DOHH2 (cell line): ENCODE measurements at regions not wholly inside any gene's neighbourhood (a gene's known extent, or its start where the extent isn't known, plus 50 kb on each side); places are given as distances from the start of the nearest gene placed in this dataset.

Experiments
- H3F3A ChIP-seq: fragments of 200-600 bp; sonication (generic), shearing (Covaris generic); 2 replicates; pipeline ENCODE4 v1.6.0; 2016; ENCODE audit warnings: antibody characterized with exemption, mild to moderate bottlenecking; ENCODE audit not compliant: control insufficient read depth, insufficient read depth
- H3K27ac ChIP-seq: fragments of 200-600 bp; sonication (generic); 2 replicates; pipeline ENCODE4 v1.5.1; 2014; ENCODE audit warnings: low read depth, mild to moderate bottlenecking, low read length, moderate library complexity
- H3K27me3 ChIP-seq: fragments of 200-600 bp; sonication (generic); 2 replicates; pipeline ENCODE4 v1.6.1; 2014; ENCODE audit warnings: mild to moderate bottlenecking, low read length, mixed read lengths; ENCODE audit not compliant: control insufficient read depth
- H3K36me3 ChIP-seq: fragments of 200-600 bp; sonication (generic); 2 replicates; pipeline ENCODE4 v1.6.1; 2014; ENCODE audit warnings: mild to moderate bottlenecking, low read length, moderate library complexity, mixed read lengths; ENCODE audit not compliant: control insufficient read depth
- H3K4me1 ChIP-seq: fragments of 200-600 bp; sonication (generic); 2 replicates; pipeline ENCODE4 v1.6.1; 2014; ENCODE audit warnings: mild to moderate bottlenecking, low read length, mixed read lengths; ENCODE audit not compliant: control insufficient read depth
- H3K4me2 ChIP-seq: fragments of 200-600 bp; sonication (generic); 2 replicates; pipeline ENCODE4 v1.6.0; 2014; ENCODE audit warnings: mild to moderate bottlenecking, low read length, moderate library complexity
- H3K4me3 ChIP-seq: fragments of 200-600 bp; sonication (generic); 2 replicates; pipeline ENCODE4 v1.5.1; 2014; ENCODE audit warnings: mild to moderate bottlenecking, low read length, mixed read lengths
- H3K79me2 ChIP-seq: fragments of 200-600 bp; sonication (generic); 2 replicates; pipeline ENCODE4 v1.6.1; 2014; ENCODE audit warnings: mild to moderate bottlenecking, low read length, mixed read lengths; ENCODE audit not compliant: control insufficient read depth
- H3K9me2 ChIP-seq: fragments of 200-600 bp; sonication (generic); replicated peaks from 2 replicates; pipeline ENCODE4 v1.6.1; 2014; ENCODE audit warnings: mild to moderate bottlenecking, low read length, mixed read lengths; ENCODE audit not compliant: control insufficient read depth
- H3K9me3 ChIP-seq: fragments of 200-600 bp; sonication (generic); 2 replicates; pipeline ENCODE4 v1.6.1; 2014; ENCODE audit warnings: antibody characterized with exemption, low read length, mixed read lengths; ENCODE audit not compliant: control insufficient read depth, insufficient read depth
- H4K20me1 ChIP-seq: fragments of 200-600 bp; sonication (generic); 2 replicates; pipeline ENCODE4 v1.6.0; 2014; ENCODE audit warnings: low read depth, mild to moderate bottlenecking, antibody characterized with exemption, low read length, moderate library complexity; ENCODE audit not compliant: control insufficient read depth, insufficient read depth
- CTCF ChIP-seq: fragments of 200-600 bp; sonication (generic); IDR thresholded peaks from one replicate; pipeline ENCODE4 v1.5.1; 2014; ENCODE audit warnings: antibody characterized with exemption, mild to moderate bottlenecking, low read depth, low read length; ENCODE audit not compliant: poor library complexity, severe bottlenecking
- EZH2phosphoT487 ChIP-seq: fragments of 200-600 bp; sonication (generic); IDR thresholded peaks from 2 replicates; pipeline ENCODE4 v1.6.1; 2017; ENCODE audit warnings: borderline replicate concordance, mild to moderate bottlenecking, antibody characterized with exemption, low read length, moderate library complexity, mixed read lengths

GRCh38 chr6:148242180-148242579 lies 100.5 kb upstream of the SASH1 start:
- no peak overlapping the region for H3K4me2 ChIP-seq
- no peak for TF ChIP-seq EZH2phosphoT487
- TF ChIP-seq CTCF: no peak
- H3K9me2 ChIP-seq: no peaks in the 10 kb centered on the region
- H3K79me2 ChIP-seq: no peaks in the 10 kb centered on the region
- no peak overlapping the region for H3K4me3 ChIP-seq
- no peaks in the 10 kb centered on the region for H3K4me1 ChIP-seq
- H3F3A ChIP-seq: no peaks in the 10 kb centered on the region
- H3K27ac ChIP-seq: no peak overlapping the region
- no peaks in the 10 kb centered on the region for H4K20me1 ChIP-seq
- H3K9me3 ChIP-seq: no peaks in the 10 kb centered on the region
- H3K27me3 ChIP-seq: peaks cover 6% of the 10 kb centered on the region
- H3K36me3 ChIP-seq: no peaks in the 10 kb centered on the region

- Histone ChIP-seq H3K9me3 (no peaks in the 10 kb centered on the region), H3F3A (no peaks in the 10 kb centered on the region), H3K36me3 (no peaks in the 10 kb centered on the region), H4K20me1 (no peaks in the 10 kb centered on the region), H3K9me2 (no peaks in the 10 kb centered on the region), H3K4me2 (no peak overlapping the region), H3K4me3 (no peak overlapping the region), H3K27ac (no peak overlapping the region), H3K79me2 (no peaks in the 10 kb centered on the region), H3K27me3 (peaks cover 9% of the 10 kb centered on the region), H3K4me1 (no peaks in the 10 kb centered on the region)
- no peak for TF ChIP-seq CTCF
- no peak for TF ChIP-seq EZH2phosphoT487
Measured at GRCh38 chr6:148244217-148244935, 98.3 kb upstream of the SASH1 start.

- no peaks in the 10 kb centered on the region for H3K4me1 ChIP-seq
- no peaks in the 10 kb centered on the region for H3F3A ChIP-seq
- H3K27ac ChIP-seq: no peak overlapping the region
- H3K79me2 ChIP-seq: no peaks in the 10 kb centered on the region
- no peaks in the 10 kb centered on the region for H3K9me3 ChIP-seq
- H3K27me3 ChIP-seq: peaks cover 3% of the 10 kb centered on the region; the same call in 1 of the 2 replicates
- no peaks in the 10 kb centered on the region for H4K20me1 ChIP-seq
- no peak overlapping the region for H3K4me2 ChIP-seq
- no peak overlapping the region for H3K4me3 ChIP-seq
- no peak for TF ChIP-seq CTCF
- no peak for TF ChIP-seq EZH2phosphoT487
- H3K36me3 ChIP-seq: no peaks in the 10 kb centered on the region
- H3K9me2 ChIP-seq: no peaks in the 10 kb centered on the region
Measured at GRCh38 chr6:148247386-148248063, 95.1 kb upstream of the SASH1 start.
